NB4 (cell line): ENCODE measurements at regions not wholly inside any gene's neighbourhood (a gene's known extent, or its start where the extent isn't known, plus 50 kb on each side); places are given as distances from the start of the nearest gene placed in this dataset.

ENCODE experiments used
- CTCF ChIP-seq: IDR thresholded peaks from one replicate; pipeline ENCODE4 v1.5.1; 2012; ENCODE audit warnings: low read depth, low read length
- POLR2A ChIP-seq: IDR thresholded peaks from 2 replicates; pipeline ENCODE4 v1.6.1; 2011; ENCODE audit warnings: mild to moderate bottlenecking; ENCODE audit not compliant: insufficient read length; ENCODE audit errors: extremely low read depth

GRCh38 chr5:115391780-115392179, 95.3 kb upstream of the CCDC112 start:
- no peak for TF ChIP-seq CTCF
- TF ChIP-seq POLR2A: no peak
